Astrocyte (in vitro differentiated cells and primary cell): ENCODE measurements at regions not wholly inside any gene's neighbourhood (a gene's known extent, or its start where the extent isn't known, plus 50 kb on each side); places are given as distances from the start of the nearest gene placed in this dataset.

Source experiments
- EZH2 ChIP-seq: IDR thresholded peaks from 2 replicates; pipeline ENCODE4 v1.6.1; 2012; ENCODE audit warnings: mild to moderate bottlenecking, low read length, inconsistent platforms; ENCODE audit not compliant: insufficient read depth
- TF ChIP-seq, protein P1 (sequence below): IDR thresholded peaks from 2 replicates; pipeline ENCODE4 v1.5.1; 2011; ENCODE audit warnings: low read depth, mild to moderate bottlenecking, inconsistent platforms, low read length, moderate library complexity; ENCODE audit not compliant: insufficient read depth

DNA sequence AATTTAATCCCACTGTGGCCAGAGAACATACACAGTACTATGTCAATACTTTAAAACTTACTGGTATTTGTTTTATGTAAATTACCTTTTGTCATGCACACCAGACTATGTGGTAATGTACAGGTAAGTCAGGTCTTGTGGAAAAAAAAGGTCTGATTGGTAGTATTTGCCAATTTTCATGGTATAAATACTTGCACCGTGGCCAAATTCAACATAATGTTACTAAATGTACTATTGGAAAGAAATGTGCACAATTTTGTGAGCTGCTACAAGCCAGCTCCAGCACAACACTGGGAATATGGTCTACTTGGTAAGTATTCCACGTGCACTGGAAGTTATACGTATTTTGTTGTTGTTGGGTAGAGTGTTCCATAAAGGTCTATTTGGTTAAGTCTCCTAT lies 392.5 kb downstream of the RPS24 start:
- TF ChIP-seq, protein P1, sequence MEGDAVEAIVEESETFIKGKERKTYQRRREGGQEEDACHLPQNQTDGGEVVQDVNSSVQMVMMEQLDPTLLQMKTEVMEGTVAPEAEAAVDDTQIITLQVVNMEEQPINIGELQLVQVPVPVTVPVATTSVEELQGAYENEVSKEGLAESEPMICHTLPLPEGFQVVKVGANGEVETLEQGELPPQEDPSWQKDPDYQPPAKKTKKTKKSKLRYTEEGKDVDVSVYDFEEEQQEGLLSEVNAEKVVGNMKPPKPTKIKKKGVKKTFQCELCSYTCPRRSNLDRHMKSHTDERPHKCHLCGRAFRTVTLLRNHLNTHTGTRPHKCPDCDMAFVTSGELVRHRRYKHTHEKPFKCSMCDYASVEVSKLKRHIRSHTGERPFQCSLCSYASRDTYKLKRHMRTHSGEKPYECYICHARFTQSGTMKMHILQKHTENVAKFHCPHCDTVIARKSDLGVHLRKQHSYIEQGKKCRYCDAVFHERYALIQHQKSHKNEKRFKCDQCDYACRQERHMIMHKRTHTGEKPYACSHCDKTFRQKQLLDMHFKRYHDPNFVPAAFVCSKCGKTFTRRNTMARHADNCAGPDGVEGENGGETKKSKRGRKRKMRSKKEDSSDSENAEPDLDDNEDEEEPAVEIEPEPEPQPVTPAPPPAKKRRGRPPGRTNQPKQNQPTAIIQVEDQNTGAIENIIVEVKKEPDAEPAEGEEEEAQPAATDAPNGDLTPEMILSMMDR, result no peak
- no peak for TF ChIP-seq EZH2
